ENCODE measurements at regions not wholly inside any gene's neighbourhood (a gene's known extent, or its start where the extent isn't known, plus 50 kb on each side); places are given as distances from the start of the nearest gene placed in this dataset.
"Not testable (repeated sequence)": the region's sequence is repeated elsewhere in the genome, so short reads cannot be mapped to it uniquely, and the experiment has no call there.

DNA sequence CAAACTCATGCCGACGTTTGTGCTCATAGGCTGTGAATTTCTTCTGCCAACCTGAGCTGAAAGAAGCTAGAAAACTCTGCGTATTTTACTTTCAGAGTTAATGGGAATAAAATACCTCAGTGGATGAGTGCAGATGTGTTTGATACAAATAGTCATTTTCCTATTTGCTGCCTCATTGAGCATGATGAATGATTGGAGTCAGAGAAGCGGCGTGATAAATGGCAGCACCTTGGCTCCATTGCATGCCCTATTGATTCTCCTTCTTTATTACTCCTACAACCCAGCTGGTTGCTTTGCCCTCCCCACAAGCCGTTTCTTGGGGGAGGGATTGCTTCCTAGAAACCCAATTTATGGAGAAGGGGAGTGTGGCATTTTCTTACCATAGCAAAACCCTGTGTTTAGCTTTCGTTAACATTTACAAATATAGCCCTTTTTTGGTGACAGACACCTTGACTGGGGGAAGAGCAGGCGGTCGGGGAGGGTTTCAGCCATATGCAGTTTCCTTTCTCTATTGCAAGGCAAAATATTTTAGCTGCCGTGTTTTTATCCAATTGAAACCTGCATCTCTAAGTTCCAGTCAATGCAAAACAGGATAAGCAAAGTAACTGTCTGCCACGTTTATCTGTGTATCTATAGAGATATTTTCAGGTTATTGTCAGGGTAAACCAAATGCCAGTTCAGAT lies 93.1 kb upstream of the TBCA start:
- WGBS, 2 donors = 84 to 87% methylated on average over 11 of the region's 11 CpGs
- H3K27me3 ChIP-seq (ENCODE audit: control insufficient read depth in 1 of 2, insufficient read depth in 2 of 2, low read length in 1 of 2) = no peaks in the 10 kb centered on the region
- intact Hi-C loops (cut with DNase I) = loop anchor here in 1 of 2 donors (10.0 kb wide), 1 partner anchor 136 kb away; no protein-coding TSS in a partner anchor
- no peaks in the 10 kb centered on the region for H3K4me1 ChIP-seq (ENCODE audit: control insufficient read depth in 1 of 2, insufficient read depth in 2 of 2, low read length in 2 of 2)
- no peak for ATAC-seq (ENCODE audit: low FRiP score)
- no peaks in the 10 kb centered on the region for H3K36me3 ChIP-seq (ENCODE audit: control insufficient read depth in 1 of 2, insufficient read depth in 2 of 2, low read length in 1 of 2)
- no peak overlapping the region for H3K27ac ChIP-seq (ENCODE audit: low read depth in 1 of 2, low read length in 2 of 2)
- DNase-seq = no peak
- no peak overlapping the region for H3K4me3 ChIP-seq (ENCODE audit: low read length in 2 of 2)
- H3K9me3 ChIP-seq (ENCODE audit: control insufficient read depth, low read length) = no peaks in the 10 kb centered on the region

DNA sequence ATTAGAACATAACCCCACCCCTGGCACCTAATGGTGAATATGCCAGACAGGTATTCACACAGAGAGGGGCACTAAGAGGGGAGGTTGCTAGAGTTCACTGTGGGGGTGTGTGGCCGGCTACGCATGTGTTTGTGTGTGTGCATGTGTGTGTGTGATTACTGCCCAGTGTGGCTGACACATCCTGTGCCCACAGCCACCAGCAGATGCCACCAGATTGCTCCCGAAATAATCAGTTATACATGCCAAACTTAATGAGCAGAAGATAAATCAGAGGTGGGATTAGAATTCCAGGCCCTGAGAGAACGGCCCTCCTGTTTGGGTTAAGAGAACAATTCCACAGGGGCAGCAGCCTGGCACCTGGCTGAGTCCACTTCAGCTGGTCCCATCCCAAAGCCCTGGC lies 91.8 kb upstream of the TBCA start:
- DNase-seq (no peak), ATAC-seq (ENCODE audit: low FRiP score) (no peak)
- no peak overlapping the region for H3K4me3 ChIP-seq (ENCODE audit: low read length in 2 of 2)
- no peaks in the 10 kb centered on the region for H3K27me3 ChIP-seq (ENCODE audit: control insufficient read depth in 1 of 2, insufficient read depth in 2 of 2, low read length in 1 of 2)
- no peak overlapping the region for H3K27ac ChIP-seq (ENCODE audit: low read depth in 1 of 2, low read length in 2 of 2)
- intact Hi-C loops (cut with DNase I) = loop anchor here in 1 of 2 donors (10.0 kb wide), 1 partner anchor 137 kb away; no protein-coding TSS in a partner anchor
- no peaks in the 10 kb centered on the region for H3K36me3 ChIP-seq (ENCODE audit: control insufficient read depth in 1 of 2, insufficient read depth in 2 of 2, low read length in 1 of 2)
- no peaks in the 10 kb centered on the region for H3K9me3 ChIP-seq (ENCODE audit: control insufficient read depth, low read length)
- no peaks in the 10 kb centered on the region for H3K4me1 ChIP-seq (ENCODE audit: control insufficient read depth in 1 of 2, insufficient read depth in 2 of 2, low read length in 2 of 2)
- 62 to 70% methylated on average over 4 of the region's 4 CpGs for WGBS, 2 donors

GRCh38 chr5:77867194-77867691 lies 91.1 kb upstream of the TBCA start:
- no peaks in the 10 kb centered on the region for H3K4me1 ChIP-seq (ENCODE audit: control insufficient read depth in 1 of 2, insufficient read depth in 2 of 2, low read length in 2 of 2)
- H3K4me3 ChIP-seq (ENCODE audit: low read length in 2 of 2) = no peak overlapping the region
- no peaks in the 10 kb centered on the region for H3K27me3 ChIP-seq (ENCODE audit: control insufficient read depth in 1 of 2, insufficient read depth in 2 of 2, low read length in 1 of 2)
- DNase-seq (no peak), ATAC-seq (ENCODE audit: low FRiP score) (no peak)
- H3K9me3 ChIP-seq (ENCODE audit: control insufficient read depth, low read length) = no peaks in the 10 kb centered on the region
- 7% methylated on average over 2 of the region's 2 CpGs for WGBS, 2 donors
- H3K36me3 ChIP-seq (ENCODE audit: control insufficient read depth in 1 of 2, insufficient read depth in 2 of 2, low read length in 1 of 2) = no peaks in the 10 kb centered on the region
- H3K27ac ChIP-seq (ENCODE audit: low read depth in 1 of 2, low read length in 2 of 2) = no peak overlapping the region
- intact Hi-C loops (cut with DNase I) = loop anchor here in 1 of 2 donors (10.0 kb wide), 1 partner anchor 138 kb away; no protein-coding TSS in a partner anchor

GRCh38 chr5:77866198-77866597 lies 90.1 kb upstream of the TBCA start:
- intact Hi-C loops (cut with DNase I) = loop anchor here in 1 of 2 donors (10.0 kb wide), 1 partner anchor 139 kb away; no protein-coding TSS in a partner anchor
- 76 to 80% methylated on average over 7 of the region's 7 CpGs for WGBS, 2 donors

GRCh38 chr5:77864997-77865396 lies 88.9 kb upstream of the TBCA start:
- no peaks in the 10 kb centered on the region for H3K27me3 ChIP-seq (ENCODE audit: control insufficient read depth in 1 of 2, insufficient read depth in 2 of 2, low read length in 1 of 2)
- no peak overlapping the region for H3K27ac ChIP-seq (ENCODE audit: low read depth in 1 of 2, low read length in 2 of 2)
- H3K9me3 ChIP-seq (ENCODE audit: control insufficient read depth, low read length) = no peaks in the 10 kb centered on the region
- WGBS, 2 donors = 82 to 84% methylated on average over 8 of the region's 8 CpGs
- H3K36me3 ChIP-seq (ENCODE audit: control insufficient read depth in 1 of 2, insufficient read depth in 2 of 2, low read length in 1 of 2) = no peaks in the 10 kb centered on the region
- no peak for DNase-seq
- intact Hi-C loops (cut with DNase I) = loop anchor here in 1 of 2 donors (10.0 kb wide), 1 partner anchor 140 kb away; no protein-coding TSS in a partner anchor
- no peaks in the 10 kb centered on the region for H3K4me1 ChIP-seq (ENCODE audit: control insufficient read depth in 1 of 2, insufficient read depth in 2 of 2, low read length in 2 of 2)
- H3K4me3 ChIP-seq (ENCODE audit: low read length in 2 of 2) = no peak overlapping the region
- no peak for ATAC-seq (ENCODE audit: low FRiP score)

More at GRCh38 chr5:77866198-77866597, 90.1 kb upstream of the TBCA start:
- Histone ChIP-seq H3K27me3 (ENCODE audit: control insufficient read depth in 1 of 2, insufficient read depth in 2 of 2, low read length in 1 of 2) (no peaks in the 10 kb centered on the region), H3K9me3 (ENCODE audit: control insufficient read depth, low read length) (no peaks in the 10 kb centered on the region), H3K36me3 (ENCODE audit: control insufficient read depth in 1 of 2, insufficient read depth in 2 of 2, low read length in 1 of 2) (no peaks in the 10 kb centered on the region), H3K4me3 (ENCODE audit: low read length in 2 of 2) (no peak overlapping the region), H3K4me1 (ENCODE audit: control insufficient read depth in 1 of 2, insufficient read depth in 2 of 2, low read length in 2 of 2) (no peaks in the 10 kb centered on the region), H3K27ac (ENCODE audit: low read depth in 1 of 2, low read length in 2 of 2) (no peak overlapping the region)
- DNase-seq (no peak), ATAC-seq (ENCODE audit: low FRiP score) (no peak)

DNA sequence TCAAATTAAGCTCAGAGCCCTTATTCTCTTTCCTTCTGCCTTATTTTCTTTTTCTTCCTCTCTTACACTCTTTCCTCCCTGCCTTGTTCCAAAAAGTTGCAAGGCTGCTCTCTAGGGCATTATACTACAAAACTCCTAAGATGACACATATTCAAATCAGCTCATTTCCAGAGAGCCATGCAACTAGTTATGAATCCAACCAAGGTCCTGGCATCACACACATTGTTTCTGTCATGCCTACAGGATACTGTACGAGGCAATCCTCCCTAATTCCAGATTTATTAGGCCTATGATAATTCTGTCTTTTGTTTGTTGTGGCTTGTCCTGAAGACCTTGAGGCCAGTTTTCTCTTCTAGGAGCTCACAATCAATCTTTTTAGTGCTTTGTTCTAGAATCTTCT lies 87.0 kb upstream of the TBCA start:
- ATAC-seq (ENCODE audit: low FRiP score) = no peak

DNA sequence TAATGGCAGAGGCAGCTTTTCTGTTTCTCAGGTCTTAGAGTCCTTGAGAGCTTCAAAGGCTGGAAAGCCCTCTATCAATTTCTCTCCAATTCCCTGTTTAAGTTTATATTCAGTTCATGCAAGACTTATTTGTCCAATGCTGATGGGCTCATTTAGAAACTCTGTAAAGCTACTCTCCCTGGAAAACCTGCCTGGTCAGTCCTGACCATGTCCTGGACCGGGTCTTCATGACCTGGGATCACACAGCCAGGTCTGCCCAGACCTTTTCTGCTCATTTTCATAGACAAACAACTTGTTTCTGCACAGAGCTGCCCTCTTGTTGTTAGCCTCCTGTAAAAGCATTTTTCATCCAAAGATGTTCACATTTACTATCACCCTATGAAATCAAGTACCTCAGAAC lies 85.4 kb upstream of the TBCA start:
- H3K36me3 ChIP-seq (ENCODE audit: control insufficient read depth in 1 of 2, insufficient read depth in 2 of 2, low read length in 1 of 2) = no peaks in the 10 kb centered on the region
- H3K27me3 ChIP-seq (ENCODE audit: control insufficient read depth in 1 of 2, insufficient read depth in 2 of 2, low read length in 1 of 2) = no peaks in the 10 kb centered on the region
- DNase-seq = no peak
- WGBS, 2 donors = 95 to 96% methylated on average over 1 of the region's 1 CpG
- H3K9me3 ChIP-seq (ENCODE audit: control insufficient read depth, low read length) = no peaks in the 10 kb centered on the region
- H3K4me1 ChIP-seq (ENCODE audit: control insufficient read depth in 1 of 2, insufficient read depth in 2 of 2, low read length in 2 of 2) = no peaks in the 10 kb centered on the region
- ATAC-seq (ENCODE audit: low FRiP score) = no peak
- intact Hi-C loops (cut with DNase I) = loop anchor here in 1 of 2 donors (10.0 kb wide), 1 partner anchor 143 kb away; no protein-coding TSS in a partner anchor
- H3K4me3 ChIP-seq (ENCODE audit: low read length in 2 of 2) = no peak overlapping the region
- H3K27ac ChIP-seq (ENCODE audit: low read depth in 1 of 2, low read length in 2 of 2) = no peak overlapping the region

More for the DNA sequence above, 87.0 kb upstream of the TBCA start:
- no peaks in the 10 kb centered on the region for H3K36me3 ChIP-seq (ENCODE audit: control insufficient read depth in 1 of 2, insufficient read depth in 2 of 2, low read length in 1 of 2)
- no peak for DNase-seq
- no peak overlapping the region for H3K27ac ChIP-seq (ENCODE audit: low read depth in 1 of 2, low read length in 2 of 2)
- H3K27me3 ChIP-seq (ENCODE audit: control insufficient read depth in 1 of 2, insufficient read depth in 2 of 2, low read length in 1 of 2) = no peaks in the 10 kb centered on the region
- no peaks in the 10 kb centered on the region for H3K4me1 ChIP-seq (ENCODE audit: control insufficient read depth in 1 of 2, insufficient read depth in 2 of 2, low read length in 2 of 2)
- no peaks in the 10 kb centered on the region for H3K9me3 ChIP-seq (ENCODE audit: control insufficient read depth, low read length)
- 59% methylated on average over 1 of the region's 1 CpG for WGBS, 2 donors
- intact Hi-C loops (cut with DNase I) = loop anchor here in 1 of 2 donors (10.0 kb wide), 1 partner anchor 142 kb away; no protein-coding TSS in a partner anchor
- no peak overlapping the region for H3K4me3 ChIP-seq (ENCODE audit: low read length in 2 of 2)

GRCh38 chr5:77859306-77859705 lies 83.2 kb upstream of the TBCA start:
- no peak for DNase-seq
- H3K36me3 ChIP-seq (ENCODE audit: control insufficient read depth in 1 of 2, insufficient read depth in 2 of 2, low read length in 1 of 2) = no peaks in the 10 kb centered on the region
- H3K27me3 ChIP-seq (ENCODE audit: control insufficient read depth in 1 of 2, insufficient read depth in 2 of 2, low read length in 1 of 2) = no peaks in the 10 kb centered on the region
- intact Hi-C loops (cut with DNase I) = no loop called here
- H3K4me3 ChIP-seq (ENCODE audit: low read length in 2 of 2) = no peak overlapping the region
- no peak for ATAC-seq (ENCODE audit: low FRiP score)
- H3K27ac ChIP-seq (ENCODE audit: low read depth in 1 of 2, low read length in 2 of 2) = no peak overlapping the region
- 84 to 85% methylated on average over 1 of the region's 1 CpG for WGBS, 2 donors
- no peaks in the 10 kb centered on the region for H3K9me3 ChIP-seq (ENCODE audit: control insufficient read depth, low read length)
- H3K4me1 ChIP-seq (ENCODE audit: control insufficient read depth in 1 of 2, insufficient read depth in 2 of 2, low read length in 2 of 2) = no peaks in the 10 kb centered on the region

DNA sequence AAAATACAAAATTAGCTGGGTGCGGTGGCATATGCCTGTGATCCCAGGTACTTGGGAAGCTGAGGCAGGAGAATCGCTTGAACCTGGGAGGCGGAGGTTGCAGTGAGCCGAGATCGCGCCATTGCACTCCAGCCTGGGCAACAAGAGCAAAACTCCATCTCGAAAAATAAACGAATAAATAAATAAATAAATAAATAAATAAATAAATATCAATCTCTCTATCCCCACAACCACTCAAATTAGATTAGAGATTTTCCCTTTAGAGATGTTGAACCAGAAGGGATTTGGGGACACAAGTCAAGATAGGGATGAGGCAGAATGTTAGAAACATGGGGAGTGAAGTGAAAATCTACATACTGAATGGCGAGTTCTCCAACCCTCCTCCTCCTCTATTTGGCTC lies 82.5 kb upstream of the TBCA start:
- H3K4me1 ChIP-seq (ENCODE audit: control insufficient read depth in 1 of 2, insufficient read depth in 2 of 2, low read length in 2 of 2); DNase-seq; H3K36me3 ChIP-seq (ENCODE audit: control insufficient read depth in 1 of 2, insufficient read depth in 2 of 2, low read length in 1 of 2); H3K27ac ChIP-seq (ENCODE audit: low read depth in 1 of 2, low read length in 2 of 2); intact Hi-C loops (cut with DNase I); H3K27me3 ChIP-seq (ENCODE audit: control insufficient read depth in 1 of 2, insufficient read depth in 2 of 2, low read length in 1 of 2); H3K9me3 ChIP-seq (ENCODE audit: control insufficient read depth, low read length); ATAC-seq (ENCODE audit: low FRiP score); H3K4me3 ChIP-seq (ENCODE audit: low read length in 2 of 2): not testable (repeated sequence)
- WGBS, 2 donors = 95 to 96% methylated on average over 9 of the region's 9 CpGs

Data from aorta (tissue), 5 donors.